ENCODE measurements at regions not wholly inside any gene's neighbourhood (a gene's known extent, or its start where the extent isn't known, plus 50 kb on each side); places are given as distances from the start of the nearest gene placed in this dataset.
"Not testable (repeated sequence)": the region's sequence is repeated elsewhere in the genome, so short reads cannot be mapped to it uniquely, and the experiment has no call there.

DNA sequence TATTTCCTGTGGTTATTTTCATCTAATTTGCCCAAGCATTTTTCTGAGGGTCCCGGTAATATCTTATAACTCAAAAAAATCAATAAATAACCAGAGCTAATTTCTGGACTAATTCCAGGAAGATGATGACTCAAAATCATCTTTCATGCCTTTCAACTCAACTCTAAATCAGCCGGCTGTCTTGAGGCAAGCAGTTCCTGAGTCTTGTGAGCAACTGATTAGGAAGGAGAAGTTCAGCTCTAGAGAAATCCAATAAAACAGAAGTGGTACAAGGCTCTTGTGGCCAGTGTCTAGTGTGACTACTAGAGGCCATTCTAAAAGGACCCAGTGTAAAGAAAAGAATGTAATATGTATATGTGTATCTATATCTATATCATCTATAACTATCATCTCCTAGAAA lies 890.4 kb downstream of the TRIB2 start:
- DNase-seq (ENCODE audit: low spot score), result no peak

GRCh38 chr2:13611939-13612338 lies 895.2 kb downstream of the TRIB2 start:
- DNase-seq (ENCODE audit: low spot score), result no peak

GRCh38 chr2:13616059-13616458 lies 899.3 kb downstream of the TRIB2 start:
- no peak for DNase-seq (ENCODE audit: low spot score)

- DNase-seq (ENCODE audit: low spot score), result no peak
Observed at GRCh38 chr2:13616616-13617015, 899.9 kb downstream of the TRIB2 start.

- DNase-seq (ENCODE audit: low spot score), result no peak
Observed at GRCh38 chr2:13628122-13628521, 911.4 kb downstream of the TRIB2 start.

DNA sequence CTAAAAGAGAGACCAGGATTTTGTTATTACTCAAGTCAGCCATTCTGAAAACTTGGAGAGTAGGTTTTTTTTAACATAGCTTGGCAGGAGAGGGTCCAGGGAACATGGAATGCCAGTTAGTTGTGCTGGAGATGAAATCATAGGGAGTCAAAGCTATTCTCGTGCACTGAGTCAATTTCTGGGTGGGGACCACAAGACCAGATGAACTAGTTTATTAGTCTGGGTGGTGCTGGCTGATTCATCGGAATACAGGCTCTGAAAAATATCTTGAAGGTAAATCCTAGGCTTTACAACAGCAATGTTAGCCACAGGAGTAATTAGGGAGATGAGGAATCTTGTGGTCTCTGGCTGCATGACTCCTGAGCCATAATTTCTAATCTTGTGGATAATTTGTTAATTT lies 921.4 kb downstream of the TRIB2 start:
- DNase-seq (ENCODE audit: low spot score), result no peak

GRCh38 chr2:13649918-13650317 lies 933.2 kb downstream of the TRIB2 start:
- no peak for DNase-seq (ENCODE audit: low spot score)

DNA sequence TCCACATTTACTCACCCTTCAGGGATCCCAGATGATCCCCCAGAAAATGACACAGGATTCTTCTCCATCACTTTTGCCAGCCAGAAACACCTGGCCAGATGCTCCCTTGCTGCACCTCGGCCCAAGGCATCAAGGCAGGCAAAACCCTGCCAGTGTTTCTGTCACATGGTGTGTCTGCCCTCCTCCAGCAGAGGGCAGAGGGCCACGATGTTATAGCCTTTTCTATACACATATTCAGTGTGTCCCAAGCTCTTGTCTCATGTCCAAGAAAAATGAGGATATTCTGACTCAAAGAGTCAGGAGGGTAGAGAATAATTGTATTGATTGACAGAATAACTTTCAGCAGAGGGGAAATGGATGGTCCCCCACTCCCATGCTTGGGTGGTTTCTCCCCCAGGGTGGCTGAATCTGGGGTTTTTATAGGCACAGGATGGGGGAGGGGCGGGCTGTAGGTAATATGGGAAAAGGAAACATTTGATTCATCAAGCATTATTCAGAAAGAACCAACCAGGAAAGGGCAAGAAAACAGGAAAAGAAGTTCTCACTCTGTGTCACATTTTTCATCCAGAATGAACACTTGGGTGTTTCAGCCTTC lies 933.9 kb downstream of the TRIB2 start:
- DNase-seq (ENCODE audit: low spot score), result no peak

GRCh38 chr2:13651684-13652131 lies 935.0 kb downstream of the TRIB2 start:
- no peak for DNase-seq (ENCODE audit: low spot score)

DNA sequence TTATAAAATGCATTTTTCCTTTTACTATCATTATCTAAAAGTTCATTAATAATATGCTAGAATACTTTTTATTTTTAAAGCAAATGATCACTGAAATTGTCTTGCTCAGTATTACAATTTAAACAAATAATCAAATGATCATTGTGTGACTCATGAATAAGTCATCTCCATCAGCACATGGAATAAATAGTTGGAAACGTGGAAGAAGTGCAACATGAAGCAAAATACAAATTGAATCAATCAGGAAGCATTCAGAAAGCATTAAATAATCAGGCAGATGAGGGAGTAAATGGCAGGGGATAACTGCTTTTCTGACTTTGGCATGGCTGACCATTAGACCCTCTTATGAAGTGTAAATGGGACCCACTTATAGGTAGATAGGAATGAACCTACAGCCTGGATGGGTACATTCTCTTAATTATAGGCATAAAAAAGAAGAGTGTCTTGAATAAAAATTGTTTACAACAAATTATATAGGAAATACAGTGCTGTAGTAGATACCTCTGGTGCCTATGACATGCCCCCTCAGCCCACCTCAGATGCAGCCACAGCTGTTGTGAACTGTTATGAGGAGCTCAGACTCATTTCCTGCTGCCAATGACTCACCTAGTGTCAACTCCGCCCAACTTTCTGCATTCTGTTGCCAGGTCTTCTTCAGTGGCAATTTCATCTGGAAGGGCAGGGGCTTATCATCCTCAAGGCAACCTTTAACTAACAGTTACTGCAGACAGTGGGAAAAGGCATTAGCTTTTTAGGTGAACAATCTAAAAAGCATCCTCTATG lies 936.0 kb downstream of the TRIB2 start:
- no peak for DNase-seq (ENCODE audit: low spot score)

DNA sequence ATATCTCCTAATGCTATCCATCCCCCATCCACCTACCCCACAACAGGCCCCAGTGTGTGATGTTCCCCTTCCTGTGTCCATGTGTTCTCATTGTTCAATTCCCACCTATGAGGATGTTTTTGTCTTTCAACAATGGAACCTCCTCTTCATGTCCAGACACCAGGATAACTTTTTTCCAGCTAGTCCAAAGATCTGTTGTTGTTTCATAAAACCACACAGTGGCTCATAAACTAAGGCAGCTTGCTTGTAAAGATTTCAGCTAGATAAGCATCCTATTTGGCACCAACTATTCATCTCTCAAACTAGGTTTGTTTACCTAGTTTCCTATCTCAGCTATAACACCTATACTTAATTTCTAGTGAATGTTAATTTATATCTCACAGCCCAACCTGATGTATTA lies 937.7 kb downstream of the TRIB2 start:
- DNase-seq (ENCODE audit: low spot score), result no peak

DNA sequence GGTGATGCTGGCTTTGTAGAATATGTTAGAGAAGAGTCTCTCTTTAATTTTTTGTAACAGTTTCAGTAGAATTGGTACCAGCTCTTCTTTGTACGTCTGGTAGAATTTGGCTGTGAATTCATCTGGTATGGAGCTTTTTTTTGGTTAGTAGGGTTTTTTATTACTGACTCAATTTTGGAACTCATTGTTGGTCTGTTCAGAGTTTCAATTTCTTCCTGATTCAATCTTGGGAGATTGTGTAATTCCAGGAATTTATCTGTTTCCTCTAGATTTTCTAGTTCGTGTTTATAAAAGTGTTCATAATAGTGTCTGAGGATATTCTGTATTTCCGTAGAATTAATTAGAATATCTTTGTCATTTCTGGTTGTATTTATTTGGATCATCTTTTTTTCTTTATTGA lies 943.5 kb downstream of the TRIB2 start:
- no peak for DNase-seq (ENCODE audit: low spot score)

DNA sequence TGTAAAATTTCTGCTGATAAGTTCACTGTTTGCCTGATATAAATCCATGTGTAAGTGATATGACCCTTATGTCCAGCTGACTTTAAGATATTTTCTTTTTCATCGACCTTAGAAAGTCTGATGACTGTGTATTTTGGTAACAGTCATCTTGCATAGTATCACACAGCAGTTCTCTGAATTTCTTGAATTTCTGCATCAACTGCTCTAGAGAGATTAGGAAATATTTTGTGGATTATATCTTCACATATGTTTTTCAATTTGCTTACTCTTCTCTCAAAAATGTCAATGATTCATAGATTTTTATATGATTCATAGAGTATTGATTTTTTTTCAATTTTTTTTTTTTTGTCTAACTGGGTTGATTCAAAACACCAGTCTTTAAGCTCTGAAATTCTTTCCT lies 945.3 kb downstream of the TRIB2 start:
- DNase-seq (ENCODE audit: low spot score), result no peak

- no peak for DNase-seq (ENCODE audit: low spot score)
Observed at GRCh38 chr2:13666582-13667414, 950.1 kb downstream of the TRIB2 start.

DNA sequence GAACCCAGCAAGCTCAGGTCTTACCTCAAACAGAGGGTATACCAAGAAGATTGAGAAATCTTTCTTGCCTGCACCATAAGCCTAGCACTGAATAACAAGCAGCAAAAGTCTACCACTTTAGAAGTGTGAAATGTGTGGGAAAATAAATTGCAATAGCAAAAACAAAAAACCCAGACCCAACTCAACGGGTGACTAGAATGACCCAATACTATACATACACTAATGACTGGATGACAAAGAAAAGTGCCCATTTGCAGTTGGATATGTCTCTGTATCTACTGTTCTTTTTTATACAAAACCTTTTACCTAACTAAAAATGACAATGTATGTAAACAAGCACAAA lies 950.6 kb downstream of the TRIB2 start:
- DNase-seq (ENCODE audit: low spot score), result no peak

- DNase-seq (ENCODE audit: low spot score), result no peak
Observed at GRCh38 chr2:13669607-13670006, 952.9 kb downstream of the TRIB2 start.

- not testable (repeated sequence) for DNase-seq (ENCODE audit: low spot score)
Observed at GRCh38 chr2:13673821-13674220, 957.1 kb downstream of the TRIB2 start.

DNA sequence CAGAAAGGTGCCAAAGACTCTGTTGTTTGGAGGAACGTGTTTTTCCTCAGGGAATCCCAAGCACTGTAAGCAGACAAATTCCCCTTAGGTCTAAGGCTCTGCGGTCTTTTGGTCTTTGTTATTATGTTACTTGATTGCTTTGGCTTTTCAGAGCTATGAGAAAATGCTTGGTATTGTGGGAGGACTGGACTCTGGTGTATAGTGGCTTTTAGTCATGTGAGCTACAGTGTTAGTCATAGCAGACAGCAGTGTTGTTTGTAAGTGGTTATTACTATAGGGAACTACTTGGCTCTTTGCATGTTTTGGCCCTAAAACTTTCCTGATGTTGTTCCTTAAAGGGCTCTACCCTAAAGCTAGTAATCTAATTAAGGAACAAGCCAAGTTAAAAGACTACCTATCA lies 956.2 kb upstream of the LRATD1 start:
- no peak for DNase-seq (ENCODE audit: low spot score)

- no peak for DNase-seq (ENCODE audit: low spot score)
Observed at GRCh38 chr2:13681936-13682335, 950.6 kb upstream of the LRATD1 start.

GRCh38 chr2:13682540-13683272 lies 949.8 kb upstream of the LRATD1 start:
- no peak for DNase-seq (ENCODE audit: low spot score)

DNA sequence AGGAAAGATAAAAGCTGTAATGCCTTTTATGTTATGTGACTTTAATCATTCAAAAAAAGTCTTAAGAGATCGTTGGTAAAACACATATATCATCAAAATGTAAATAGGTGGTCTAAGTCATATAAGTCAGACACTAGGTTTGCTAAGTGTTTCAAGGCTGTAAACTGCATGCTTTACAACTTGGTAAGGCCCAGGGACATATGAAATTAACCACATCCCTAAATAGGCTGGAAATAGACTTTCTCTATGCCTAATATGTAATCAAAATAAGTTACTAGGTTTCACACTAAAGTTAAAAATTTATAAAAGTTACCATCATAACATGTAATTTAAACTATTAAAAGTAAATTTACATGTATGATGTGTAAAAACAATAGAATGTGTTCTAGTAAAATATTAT lies 946.3 kb upstream of the LRATD1 start:
- no peak for DNase-seq (ENCODE audit: low spot score)

DNA sequence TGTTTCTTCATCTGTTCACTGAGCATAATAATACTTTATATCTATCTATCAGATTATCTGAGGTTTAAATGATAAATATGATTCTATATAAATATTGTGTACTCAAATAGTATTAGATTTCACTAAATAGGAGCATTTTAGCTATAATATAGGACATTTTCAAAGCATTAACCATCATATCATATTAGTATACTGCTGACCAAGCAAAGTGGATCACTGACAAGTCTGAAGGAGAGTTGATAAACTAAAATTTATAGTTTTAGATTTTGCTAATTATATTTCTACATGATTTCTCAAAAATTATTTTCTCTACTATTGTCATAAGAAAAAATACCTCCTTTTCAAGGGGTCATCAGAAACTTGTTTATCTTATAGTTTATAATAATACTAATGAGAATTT lies 937.8 kb upstream of the LRATD1 start:
- no peak for DNase-seq (ENCODE audit: low spot score)

Data from globus pallidus (tissue), 1 donor.